AML-193 (cell line): ENCODE measurements at regions not wholly inside any gene's neighbourhood (a gene's known extent, or its start where the extent isn't known, plus 50 kb on each side); places are given as distances from the start of the nearest gene placed in this dataset.
A peak's percentile ranks its signal among the peaks of the same experiment; 100 is the strongest.
"Not testable (repeated sequence)": the region's sequence is repeated elsewhere in the genome, so short reads cannot be mapped to it uniquely, and the experiment has no call there.

Experiments used
- DNase-seq, 2 experiments: peaks; one replicate each; lab custom pipeline; 2025; lab: John Stamatoyannopoulos, UW

- DNase-seq: no peak
These were observed 208.4 kb downstream of the TPST1 start for GRCh38 chr7:66413379-66414114.

DNA sequence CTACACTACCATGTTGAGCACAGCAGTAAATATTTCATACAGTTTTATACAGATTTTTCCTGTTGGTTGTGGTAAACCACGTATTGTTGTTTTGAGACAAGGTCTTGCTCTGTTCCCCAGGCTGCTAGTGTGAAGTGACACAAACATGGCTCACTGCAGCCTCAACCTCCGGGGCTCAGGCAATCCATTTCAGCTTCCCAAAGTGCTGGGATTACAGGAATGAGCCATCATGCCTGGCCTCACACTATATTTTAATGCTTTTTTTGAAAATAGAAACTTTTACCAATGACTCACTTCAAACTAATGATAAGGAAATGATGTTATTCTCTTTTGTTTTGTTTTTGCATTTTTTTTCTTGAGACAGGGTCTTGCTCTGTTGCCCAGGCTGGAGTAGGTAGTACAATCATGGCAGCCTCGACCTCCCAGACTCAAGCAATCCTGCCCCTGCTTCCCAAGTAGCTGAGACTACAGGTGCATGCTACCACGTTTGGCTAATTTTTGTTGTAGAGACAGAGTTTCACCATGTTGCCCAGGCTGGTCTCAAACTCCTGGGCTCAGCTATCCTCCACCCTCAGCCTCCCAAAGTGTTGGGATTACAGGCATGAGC is 210.6 kb downstream of the TPST1 start:
- DNase-seq: no peak

DNA sequence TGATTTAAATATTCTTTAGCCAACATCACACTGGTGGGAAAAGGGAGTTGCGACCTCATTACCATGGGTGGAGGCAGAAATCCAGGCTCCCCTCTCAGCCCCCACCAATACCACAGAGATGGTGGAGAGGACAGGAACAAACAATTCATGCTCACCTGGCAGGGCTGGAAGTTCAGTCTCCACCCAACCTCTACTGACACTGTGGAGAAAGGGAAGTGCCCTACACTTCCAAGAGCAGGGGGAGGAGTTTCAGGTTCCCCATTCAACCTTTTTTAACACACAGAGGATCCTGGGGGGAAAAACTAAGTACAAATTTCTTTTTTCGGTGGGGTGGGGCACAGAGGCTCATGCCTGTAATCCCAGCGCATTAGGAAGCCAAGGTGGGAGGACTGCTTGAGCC is 210.1 kb upstream of the KCTD7 start:
- DNase-seq: no peak

DNA sequence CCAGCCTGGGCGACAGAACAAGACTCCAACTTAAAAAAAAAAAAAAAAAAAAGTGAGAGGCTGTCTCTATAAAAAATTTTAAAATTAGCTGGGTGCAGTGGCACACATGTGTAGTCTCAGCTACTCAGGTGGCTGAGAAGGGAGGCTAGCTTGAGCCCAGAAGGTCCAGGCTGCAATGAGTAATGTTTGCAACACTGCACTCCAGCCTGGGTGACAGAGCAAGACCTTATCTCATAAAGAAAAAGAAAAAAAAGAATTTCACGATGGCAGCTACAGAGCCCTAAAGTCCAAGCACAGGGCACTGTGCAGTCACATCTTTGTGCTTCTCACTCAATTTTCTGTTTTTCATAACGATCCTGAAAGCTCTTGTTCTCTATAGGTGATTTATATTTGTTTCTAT is 209.5 kb upstream of the KCTD7 start:
- DNase-seq: no peak

DNA sequence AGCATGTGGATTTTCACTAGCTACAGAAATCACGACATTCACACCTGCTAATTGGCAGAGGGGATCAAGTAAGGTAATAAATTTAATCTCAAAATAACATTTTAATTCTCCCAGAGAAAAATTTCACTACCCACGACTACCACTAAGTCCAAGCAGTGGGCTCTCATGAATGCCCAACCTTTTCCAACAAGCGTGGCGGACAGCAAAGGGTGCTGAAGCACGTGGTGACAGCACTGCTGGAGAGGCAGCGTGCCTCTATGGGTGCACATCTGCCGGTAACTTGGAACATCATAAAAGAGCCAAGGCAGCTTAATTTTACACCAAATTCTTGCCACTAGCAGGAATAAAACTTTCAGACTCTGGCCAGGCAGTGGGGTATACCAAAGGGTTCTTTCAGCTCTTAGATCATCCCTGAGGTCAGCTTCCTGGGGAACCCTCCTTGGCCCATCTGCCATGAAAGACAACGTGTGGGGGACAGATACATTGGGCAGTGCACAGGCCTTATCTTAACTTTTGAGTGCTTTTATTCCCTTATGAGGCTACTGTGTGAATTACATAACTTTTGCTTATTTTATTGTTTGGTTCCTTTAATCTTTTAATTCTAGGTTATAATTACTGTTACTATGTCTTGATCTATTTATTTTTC is 206.7 kb upstream of the KCTD7 start:
- no peak for DNase-seq

DNA sequence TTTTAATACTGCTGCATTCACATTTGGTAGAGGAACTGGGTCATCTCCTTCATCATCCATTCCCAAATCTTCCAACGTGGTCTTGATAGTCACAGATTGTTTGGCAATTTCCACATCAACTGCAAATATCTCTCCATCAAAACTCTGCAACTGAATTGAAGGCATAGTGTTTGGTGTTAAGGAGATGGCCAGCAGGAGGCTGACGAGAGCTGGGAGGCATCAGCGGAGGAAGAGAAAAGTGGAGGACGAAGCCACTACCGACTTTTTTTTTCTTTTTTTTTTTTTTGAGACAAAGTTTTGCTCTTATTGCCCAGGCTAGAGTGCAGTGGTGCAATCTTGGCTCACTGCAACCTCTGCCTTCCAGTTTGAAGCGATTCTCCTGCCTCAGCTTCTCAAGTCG is 205.0 kb upstream of the KCTD7 start:
- DNase-seq: no peak

GRCh38 chr7:66426332-66426731 is 202.3 kb upstream of the KCTD7 start:
- no peak for DNase-seq

GRCh38 chr7:66426996-66427395 is 201.7 kb upstream of the KCTD7 start:
- no peak for DNase-seq

DNA sequence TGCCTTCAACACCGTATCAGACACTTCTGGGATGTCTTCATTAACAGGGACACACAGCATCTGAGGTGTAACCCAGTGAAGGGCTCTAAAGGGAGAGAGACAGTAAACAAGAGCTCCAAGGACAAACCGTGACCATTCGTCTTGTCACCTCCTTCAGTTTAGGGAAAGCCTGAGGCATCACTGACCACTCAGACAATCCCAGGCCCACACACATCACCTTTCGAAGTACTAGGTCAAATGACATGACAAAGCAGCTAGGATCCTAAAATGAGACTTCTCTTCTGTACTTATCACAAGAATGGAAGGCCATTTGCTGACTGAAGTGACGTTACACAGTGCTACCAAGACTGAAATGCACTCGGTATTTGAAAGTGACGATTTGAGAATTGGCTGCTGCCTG is 200.7 kb upstream of the KCTD7 start:
- DNase-seq: no peak

DNA sequence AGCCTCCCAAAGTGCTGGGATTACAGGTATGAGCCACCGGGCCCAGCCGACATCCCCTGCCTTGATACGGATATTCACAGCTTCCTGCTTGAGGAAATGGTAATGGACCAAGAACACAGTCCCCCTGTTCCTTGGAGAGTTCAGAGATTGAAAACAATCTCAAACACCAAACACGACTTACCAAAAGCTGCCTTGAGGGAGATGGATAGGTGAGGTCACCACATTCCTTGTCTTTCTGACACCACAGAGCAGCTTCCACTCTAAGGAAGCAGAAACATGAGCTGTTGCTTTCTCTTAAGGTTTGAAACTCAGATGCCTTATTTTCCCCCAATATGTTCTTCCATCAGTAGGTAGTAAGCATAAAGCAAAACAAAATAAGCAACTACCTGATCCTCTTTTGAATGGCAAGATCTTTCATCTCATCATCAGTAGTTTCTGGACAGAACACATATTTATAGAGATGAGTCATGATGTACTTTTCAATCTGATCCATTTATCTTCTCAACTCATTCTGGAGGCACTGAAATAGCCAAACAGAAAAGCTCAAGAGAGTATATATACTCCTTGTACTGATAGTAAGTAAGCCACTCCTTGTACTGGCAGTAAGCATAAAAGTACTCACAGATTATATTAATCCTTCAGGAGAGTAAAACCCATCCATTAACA is 199.1 kb upstream of the KCTD7 start:
- DNase-seq: no peak

DNA sequence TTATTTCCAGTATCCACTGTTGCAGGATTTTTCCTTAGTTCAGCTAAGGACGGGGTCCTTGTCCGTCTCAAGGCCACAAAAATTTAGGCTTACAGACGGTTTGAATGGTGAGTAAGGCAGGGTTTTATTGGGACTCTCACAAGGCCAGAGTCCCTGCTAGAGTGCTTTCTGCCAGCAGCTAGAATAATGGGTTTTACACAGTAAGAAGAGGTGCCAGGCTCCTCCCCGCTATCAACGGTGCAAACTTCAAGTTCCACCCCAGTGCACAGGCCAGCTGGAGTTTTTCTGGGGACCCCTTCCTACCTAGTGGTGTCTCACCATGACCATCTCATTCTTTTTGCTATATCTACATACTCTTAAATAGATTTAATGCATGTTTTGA is 198.5 kb upstream of the KCTD7 start:
- no peak for DNase-seq

GRCh38 chr7:66438703-66439405 is 189.8 kb upstream of the KCTD7 start:
- not testable (repeated sequence) for DNase-seq

- DNase-seq: no peak
These were observed 186.3 kb upstream of the KCTD7 start for GRCh38 chr7:66442385-66442784.

- DNase-seq: peak; percentile 11 to 21
These were observed 184.7 kb upstream of the KCTD7 start for GRCh38 chr7:66443946-66444345.

DNA sequence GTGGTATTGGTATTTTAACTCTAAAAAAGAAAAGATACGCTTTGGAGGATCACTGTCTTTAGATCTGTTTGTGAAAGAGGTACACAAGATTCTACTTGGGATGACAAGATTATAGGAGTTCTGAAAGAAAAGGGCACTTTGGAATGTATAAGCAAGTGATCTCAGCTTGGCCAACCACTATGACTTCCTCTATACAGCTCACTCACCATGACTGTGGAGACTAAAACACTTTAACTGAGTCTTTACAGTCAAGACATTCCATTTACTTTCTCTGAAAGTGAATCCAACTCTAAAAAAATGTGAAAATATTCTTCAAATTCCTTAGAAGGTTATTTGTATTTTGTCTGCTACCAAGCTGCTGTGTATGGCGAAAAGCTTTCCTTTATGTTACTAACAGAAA is 181.7 kb upstream of the KCTD7 start:
- DNase-seq: not testable (repeated sequence)

GRCh38 chr7:66450814-66451213 is 177.9 kb upstream of the KCTD7 start:
- not testable (repeated sequence) for DNase-seq

DNA sequence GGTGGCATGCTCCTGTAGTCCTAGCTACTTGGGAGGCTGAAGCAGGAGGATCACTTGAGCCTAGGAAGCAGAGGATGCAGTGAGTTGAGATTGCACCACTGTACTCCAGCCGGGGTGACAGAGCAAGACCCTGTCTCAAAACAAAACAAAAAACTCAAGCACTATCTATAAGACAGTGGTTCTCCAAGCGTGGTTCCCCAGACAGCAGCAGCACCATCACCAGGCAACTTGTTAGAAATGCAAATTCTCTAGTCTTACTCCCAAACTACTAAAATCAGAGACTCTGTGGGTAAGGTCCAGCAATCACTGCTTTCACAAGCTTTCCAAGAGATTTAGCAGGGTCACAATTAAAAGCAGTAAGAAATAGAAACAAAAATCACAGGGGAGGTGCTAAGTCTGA is 177.0 kb upstream of the KCTD7 start:
- not testable (repeated sequence) for DNase-seq

- DNase-seq: no peak
These were observed 176.5 kb upstream of the KCTD7 start for GRCh38 chr7:66452165-66452564.

DNA sequence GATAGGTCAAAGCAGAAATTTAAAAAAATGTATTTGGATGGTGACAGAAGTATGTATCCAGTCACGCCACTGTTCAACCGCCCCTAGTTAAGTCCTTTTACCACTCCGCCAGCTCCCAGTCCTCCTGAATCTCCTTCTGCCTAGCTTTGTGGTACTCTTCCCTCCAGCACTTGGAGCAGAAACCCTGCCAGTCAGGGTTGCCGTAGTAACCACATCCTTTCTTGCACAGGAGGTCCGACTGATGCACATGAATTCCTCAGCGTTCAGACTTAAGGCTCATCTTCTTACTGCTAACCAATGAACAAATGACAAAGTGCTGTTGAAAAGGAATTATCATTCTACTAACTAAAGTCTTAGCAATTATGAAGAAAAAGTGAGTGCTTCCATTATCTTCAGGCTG is 175.3 kb upstream of the KCTD7 start:
- no peak for DNase-seq

DNA sequence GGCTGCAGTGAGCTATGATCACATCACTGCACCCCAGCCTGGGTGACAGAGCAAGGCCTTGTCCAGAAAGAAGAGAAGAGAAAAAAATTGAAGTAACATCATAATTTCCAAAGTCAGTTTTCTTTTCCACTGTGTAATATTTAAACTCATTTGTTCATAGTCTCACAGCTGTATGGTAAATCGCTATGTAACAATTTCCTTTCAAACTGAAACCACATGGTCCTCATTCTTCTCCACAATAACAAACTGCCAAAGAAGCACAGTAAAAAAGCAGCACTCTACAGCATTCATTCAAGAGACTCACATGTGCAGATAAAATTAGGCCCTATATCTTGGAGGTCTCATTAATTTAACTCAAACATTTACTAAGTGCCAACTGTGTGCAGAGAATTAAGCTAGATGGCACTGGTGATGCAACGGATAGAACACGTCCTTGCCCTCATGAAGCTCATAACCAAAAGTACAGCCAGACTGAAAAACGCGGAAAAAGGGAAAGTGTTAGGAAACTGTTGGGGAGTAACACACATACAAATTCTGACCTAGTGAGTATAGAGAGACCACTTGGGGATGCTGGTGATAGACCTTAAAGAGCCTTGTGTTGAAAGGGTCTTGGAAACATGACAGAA is 174.0 kb upstream of the KCTD7 start:
- DNase-seq: peak; percentile 20 to 31

DNA sequence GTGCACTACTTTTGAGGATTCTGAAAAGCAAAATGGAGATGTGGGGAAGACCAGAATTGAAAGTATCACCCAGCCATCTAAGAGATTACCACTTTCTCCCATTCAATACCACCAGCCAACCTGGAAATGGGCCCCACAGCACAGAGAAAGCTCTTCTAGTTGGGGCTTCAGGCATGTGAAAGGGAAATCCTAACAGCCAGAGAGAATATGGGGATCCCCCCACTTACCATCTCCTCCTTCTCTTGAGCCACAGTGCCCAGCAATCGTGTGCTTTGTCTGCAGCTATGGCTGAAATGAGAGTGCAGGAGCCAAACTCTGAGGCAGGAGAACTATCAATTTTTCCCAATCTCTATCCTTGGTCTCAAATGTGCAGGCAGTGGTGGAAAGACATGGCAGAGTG is 173.2 kb upstream of the KCTD7 start:
- DNase-seq: not testable (repeated sequence)

GRCh38 chr7:66456431-66456830 is 172.2 kb upstream of the KCTD7 start:
- DNase-seq: not testable (repeated sequence)
